ENCODE measurements at regions not wholly inside any gene's neighbourhood (a gene's known extent, or its start where the extent isn't known, plus 50 kb on each side); places are given as distances from the start of the nearest gene placed in this dataset.

GRCh38 chr13:106262886-106263285 is 272.6 kb downstream of the EFNB2 start (continued):
- TF ChIP-seq ZBTB33 (IDR thresholded peaks at IDR 0.05; ENCODE audit: extremely low read depth, insufficient replicate concordance, low read length) (no peak), YY1 (IDR thresholded peaks at IDR 0.05; ENCODE audit: extremely low read depth, insufficient replicate concordance, low read depth, low read length) (no peak), ELF1 (IDR thresholded peaks at IDR 0.05; ENCODE audit: borderline replicate concordance, low read depth) (no peak), RAD21 (IDR thresholded peaks at IDR 0.05; ENCODE audit: low read depth) (no peak), MAX (IDR thresholded peaks at IDR 0.05) (no peak), FOSL1 (IDR thresholded peaks at IDR 0.05; ENCODE audit: low read depth) (no peak), ATF3 (IDR thresholded peaks at IDR 0.05) (no peak), ZNF274 (IDR thresholded peaks at IDR 0.05; ENCODE audit: low read depth, low read length) (no peak), EZH2phosphoT487 (IDR thresholded peaks at IDR 0.05; ENCODE audit: borderline replicate concordance) (no peak)

- no peak for DNase-seq (ENCODE audit: low read depth, low spot score)
- intact Hi-C loops (cut with micrococcal nuclease), result no loop called here
- no TSS peak for BruUV-seq (replicated peaks)
- no peaks in the 10 kb centered on the region for H3K9me3 ChIP-seq (ENCODE audit: control insufficient read depth in 1 of 2, insufficient read depth in 1 of 2, low read depth in 1 of 2, low read length in 2 of 2)
- ChIA-PET RAD21 (ENCODE audit: low non-redundant PET in 1 of 2, low total read pairs in 2 of 2, uncharacterized antibody in 2 of 2, unreplicated experiment in 2 of 2) (no interaction called here), POLR2A (no interaction called here), CTCF (no interaction called here)
- no peaks in the 10 kb centered on the region for H3K79me2 ChIP-seq (ENCODE audit: insufficient read depth, low read length)
- H3K36me3 ChIP-seq (ENCODE audit: control insufficient read depth in 1 of 2, insufficient read depth in 2 of 2, low read length in 2 of 2), result no peaks in the 10 kb centered on the region
- ATAC-seq, result no peak
- H2AFZ ChIP-seq (ENCODE audit: low read depth, low read length, poor library complexity, severe bottlenecking), result no peak overlapping the region
- H3K4me3 ChIP-seq (replicated peaks in 1 of 2; ENCODE audit: low read depth in 1 of 2, low read length in 2 of 2), result no peak overlapping the region
- H3K9ac ChIP-seq (ENCODE audit: low read length), result no peak overlapping the region
- no peaks in the 10 kb centered on the region for H4K20me1 ChIP-seq (ENCODE audit: insufficient read depth)
- no peak for TF ChIP-seq JUND (IDR thresholded peaks at IDR 0.05)
- TF ChIP-seq ATF3 (IDR thresholded peaks at IDR 0.05), result no peak
- TF ChIP-seq CBX3 (IDR thresholded peaks at IDR 0.05; ENCODE audit: low read depth), result no peak
- no peak for TF ChIP-seq CEBPB (IDR thresholded peaks at IDR 0.05; ENCODE audit: low read depth)
- TF ChIP-seq SIN3A (IDR thresholded peaks at IDR 0.05; ENCODE audit: low read depth), result no peak
- H3K9me2 ChIP-seq (ENCODE audit: insufficient read depth), result no peaks in the 10 kb centered on the region
- H3K27me3 ChIP-seq (ENCODE audit: insufficient read depth, low read length), result no peaks in the 10 kb centered on the region
- H3K27ac ChIP-seq (ENCODE audit: low read depth, low read length), result no peak overlapping the region
- H3K4me2 ChIP-seq (ENCODE audit: low read length), result no peak overlapping the region
- peaks cover 0 to 6% of the 10 kb centered on the region in 2 experiments; a peak in 2 of 4 replicates for H3K4me1 ChIP-seq (ENCODE audit: control insufficient read depth in 1 of 2, insufficient read depth in 2 of 2, low read length in 2 of 2)
Measured at GRCh38 chr13:106261450-106261849, 274.0 kb downstream of the EFNB2 start.

All from HCT116 (cell line).